MCF 10A (cell line): ENCODE measurements at regions not wholly inside any gene's neighbourhood (a gene's known extent, or its start where the extent isn't known, plus 50 kb on each side); places are given as distances from the start of the nearest gene placed in this dataset.
A peak's percentile ranks its signal among the peaks of the same experiment; 100 is the strongest.

Experiments used
- BruUV-seq: library from RNA; stranded (reverse); fragments of 400-500 nt; replicated peaks from 2 replicates; lab custom pipeline; 2021; lab: Mats Ljungman, UMichigan
- CTCF ChIA-PET: fragments of 300-600 bp; sonication (Branson Sonifier 250); formaldehyde crosslinking; extraction: SDS; loops from one replicate; lab custom pipeline; 2021; ENCODE audit warnings: antibody characterized with exemption, inconsistent platforms; lab: Yijun Ruan, JAX
- POLR2A ChIA-PET: fragments of 300-600, 350-650 bp; sonication (Branson Sonifier 250); formaldehyde crosslinking; extraction: SDS; loops from one replicate; lab custom pipeline; 2020; ENCODE audit warnings: antibody characterized with exemption, inconsistent platforms; lab: Yijun Ruan, JAX
- DNase-seq: peaks from one replicate; pipeline ENCODE4 v3.0.0-alpha.2; 2018; ENCODE audit not compliant: unreplicated experiment
- H3K27ac Mint-ChIP-seq: one replicate; pipeline ENCODE4 v1.8.0; 2022; ENCODE audit warnings: mild to moderate bottlenecking, low read depth, mixed read lengths; ENCODE audit not compliant: unreplicated experiment
- H3K27me3 Mint-ChIP-seq: one replicate; pipeline ENCODE4 v1.8.0; 2022; ENCODE audit warnings: mixed read lengths; ENCODE audit not compliant: insufficient read depth, unreplicated experiment
- H3K36me3 Mint-ChIP-seq: one replicate; pipeline ENCODE4 v1.8.0; 2022; ENCODE audit warnings: mild to moderate bottlenecking, moderate library complexity, mixed read lengths; ENCODE audit not compliant: insufficient read depth, unreplicated experiment
- H3K4me1 Mint-ChIP-seq: one replicate; pipeline ENCODE4 v1.8.0; 2022; ENCODE audit warnings: mixed read lengths; ENCODE audit not compliant: insufficient read depth, unreplicated experiment
- H3K4me3 Mint-ChIP-seq: one replicate; pipeline ENCODE4 v1.8.0; 2022; ENCODE audit warnings: mild to moderate bottlenecking, moderate library complexity, mixed read lengths; ENCODE audit not compliant: unreplicated experiment
- H3K9me3 Mint-ChIP-seq: one replicate; pipeline ENCODE4 v1.8.0; 2022; ENCODE audit warnings: mixed read lengths; ENCODE audit not compliant: unreplicated experiment
- CTCF ChIP-seq: fragments of 200-600 bp; IDR thresholded peaks from one replicate; pipeline ENCODE4 v1.8.0; 2022; ENCODE audit warnings: antibody characterized with exemption, mild to moderate bottlenecking; ENCODE audit not compliant: unreplicated experiment
- intact Hi-C: fragments of 100-400 bp; cut with micrococcal nuclease; formaldehyde crosslinking; loops from 2 replicates; pipeline ENCODE4 v1.14.1; 2022

- no TSS peak for BruUV-seq
Measured at GRCh38 chr14:86357876-86358275, 827.9 kb downstream of the FLRT2 start.

GRCh38 chr14:86357119-86357518 is 827.2 kb downstream of the FLRT2 start:
- CTCF ChIA-PET: no interaction called here
- TF ChIP-seq CTCF: no peak
- no TSS peak for BruUV-seq
- intact Hi-C loops: no loop called here
- H3K27me3 Mint-ChIP-seq: no peaks in the 10 kb centered on the region
- DNase-seq: no peak
- H3K4me1 Mint-ChIP-seq: peaks cover 7% of the 10 kb centered on the region
- H3K36me3 Mint-ChIP-seq: no peaks in the 10 kb centered on the region
- no peaks in the 10 kb centered on the region for H3K9me3 Mint-ChIP-seq
- no peak overlapping the region for H3K4me3 Mint-ChIP-seq
- H3K27ac Mint-ChIP-seq: no peak overlapping the region
- POLR2A ChIA-PET: no interaction called here

More at GRCh38 chr14:86357876-86358275, 827.9 kb downstream of the FLRT2 start:
- DNase-seq: no peak
- ChIA-PET POLR2A (no interaction called here), CTCF (interaction anchor here (0.6 to 1.0 kb wide), 3 partner anchors 24 to 103 kb away, joined by 3 to 4 read pairs (median 3); no protein-coding TSS in a partner anchor)
- peaks cover 7% of the 10 kb centered on the region for H3K4me1 Mint-ChIP-seq
- no peaks in the 10 kb centered on the region for H3K9me3 Mint-ChIP-seq
- TF ChIP-seq CTCF: no peak
- H3K27ac Mint-ChIP-seq: no peak overlapping the region
- H3K4me3 Mint-ChIP-seq: no peak overlapping the region
- intact Hi-C loops: no loop called here
- H3K27me3 Mint-ChIP-seq: no peaks in the 10 kb centered on the region
- H3K36me3 Mint-ChIP-seq: no peaks in the 10 kb centered on the region

GRCh38 chr14:86346818-86347384 is 817.0 kb downstream of the FLRT2 start:
- peaks cover 8% of the 10 kb centered on the region for H3K9me3 Mint-ChIP-seq
- no peak for TF ChIP-seq CTCF
- H3K27ac Mint-ChIP-seq: peak overlapping the region; percentile 44
- H3K4me3 Mint-ChIP-seq: peak overlapping the region; percentile 62
- BruUV-seq: no TSS peak
- H3K4me1 Mint-ChIP-seq: peaks cover 7% of the 10 kb centered on the region
- H3K27me3 Mint-ChIP-seq: no peaks in the 10 kb centered on the region
- ChIA-PET POLR2A (interaction anchor here (0.6 kb wide), 1 partner anchor 8 kb away, joined by 3 read pairs; no protein-coding TSS in a partner anchor), CTCF (no interaction called here)
- no peak for DNase-seq
- H3K36me3 Mint-ChIP-seq: no peaks in the 10 kb centered on the region
- intact Hi-C loops: no loop called here

- intact Hi-C loops: no loop called here
- peaks cover 8% of the 10 kb centered on the region for H3K9me3 Mint-ChIP-seq
- H3K27me3 Mint-ChIP-seq: no peaks in the 10 kb centered on the region
- ChIA-PET CTCF (interaction anchor here (1.2 kb wide), 1 partner anchor 29 kb away, joined by 3 read pairs; no protein-coding TSS in a partner anchor), POLR2A (no interaction called here)
- DNase-seq: no peak
- BruUV-seq: no TSS peak
- H3K4me3 Mint-ChIP-seq: peak overlapping the region; percentile 33
- H3K36me3 Mint-ChIP-seq: no peaks in the 10 kb centered on the region
- H3K27ac Mint-ChIP-seq: peak overlapping the region; percentile 80
- peaks cover 11% of the 10 kb centered on the region for H3K4me1 Mint-ChIP-seq
- TF ChIP-seq CTCF: no peak
Measured at GRCh38 chr14:86334355-86334754, 804.4 kb downstream of the FLRT2 start.
